ENCODE measurements at regions not wholly inside any gene's neighbourhood (a gene's known extent, or its start where the extent isn't known, plus 50 kb on each side); places are given as distances from the start of the nearest gene placed in this dataset.
A peak's percentile ranks its signal among the peaks of the same experiment; 100 is the strongest.

GRCh38 chr15:77547801-77548588, 84.7 kb downstream of the LINGO1 start:
- ATAC-seq (no peak), DNase-seq (no peak)
- intact Hi-C loops (cut with DNase I, micrococcal nuclease): no loop called here
- H3K27ac Mint-ChIP-seq: no peak overlapping the region
- H3K9me3 Mint-ChIP-seq (ENCODE audit: low read depth): no peaks in the 10 kb centered on the region
- POLR2A ChIA-PET: no interaction called here
- no peaks in the 10 kb centered on the region for H3K27me3 Mint-ChIP-seq
- CTCF ChIA-PET: no interaction called here
- no peaks in the 10 kb centered on the region for H3K4me1 Mint-ChIP-seq
- H3K36me3 Mint-ChIP-seq (ENCODE audit: low read depth): no peaks in the 10 kb centered on the region
- H3K4me3 Mint-ChIP-seq: no peak overlapping the region

- ChIA-PET POLR2A (no interaction called here), CTCF (interaction anchor here (0.7 to 0.8 kb wide), 2 partner anchors 309 to 1994 kb away, joined by 3 to 5 read pairs; no protein-coding TSS in a partner anchor)
- ATAC-seq (no peak), DNase-seq (no peak)
- Mint-ChIP-seq H3K4me3 (no peak overlapping the region), H3K36me3 (ENCODE audit: low read depth) (no peaks in the 10 kb centered on the region), H3K4me1 (peaks cover 4% of the 10 kb centered on the region), H3K9me3 (ENCODE audit: low read depth) (no peaks in the 10 kb centered on the region), H3K27me3 (no peaks in the 10 kb centered on the region), H3K27ac (no peak overlapping the region)
- intact Hi-C loops (cut with DNase I, micrococcal nuclease): no loop called here
Observed at GRCh38 chr15:77546870-77547269, 85.8 kb downstream of the LINGO1 start.

GRCh38 chr15:77546050-77546501, 86.6 kb downstream of the LINGO1 start:
- ATAC-seq (no peak), DNase-seq (no peak)
- H3K27ac Mint-ChIP-seq: no peak overlapping the region
- intact Hi-C loops (cut with DNase I, micrococcal nuclease): no loop called here
- no peaks in the 10 kb centered on the region for H3K27me3 Mint-ChIP-seq
- no peak overlapping the region for H3K4me3 Mint-ChIP-seq
- peaks cover 4% of the 10 kb centered on the region for H3K4me1 Mint-ChIP-seq
- CTCF ChIA-PET: interaction anchor here (5.2 kb wide), 1 partner anchor 427 kb away, joined by 44 read pairs; no protein-coding TSS in a partner anchor
- no peaks in the 10 kb centered on the region for H3K36me3 Mint-ChIP-seq (ENCODE audit: low read depth)
- H3K9me3 Mint-ChIP-seq (ENCODE audit: low read depth): no peaks in the 10 kb centered on the region
- POLR2A ChIA-PET: no interaction called here

GRCh38 chr15:77545058-77545457, 87.7 kb downstream of the LINGO1 start:
- H3K27ac Mint-ChIP-seq: no peak overlapping the region
- H3K36me3 Mint-ChIP-seq (ENCODE audit: low read depth): no peaks in the 10 kb centered on the region
- H3K4me1 Mint-ChIP-seq: peaks cover 4% of the 10 kb centered on the region
- no peaks in the 10 kb centered on the region for H3K9me3 Mint-ChIP-seq (ENCODE audit: low read depth)
- CTCF ChIA-PET: interaction anchor here (0.8 to 5.2 kb wide), 6 partner anchors 9 to 598 kb away, joined by 3 to 44 read pairs (median 4); no protein-coding TSS in a partner anchor
- H3K4me3 Mint-ChIP-seq: no peak overlapping the region
- ATAC-seq (no peak), DNase-seq (no peak)
- POLR2A ChIA-PET: no interaction called here
- intact Hi-C loops (cut with DNase I, micrococcal nuclease): no loop called here
- H3K27me3 Mint-ChIP-seq: no peaks in the 10 kb centered on the region

- Mint-ChIP-seq H3K9me3 (ENCODE audit: low read depth) (no peaks in the 10 kb centered on the region), H3K27ac (no peak overlapping the region), H3K27me3 (no peaks in the 10 kb centered on the region), H3K4me3 (no peak overlapping the region), H3K36me3 (ENCODE audit: low read depth) (no peaks in the 10 kb centered on the region), H3K4me1 (peaks cover 4% of the 10 kb centered on the region)
- intact Hi-C loops (cut with DNase I, micrococcal nuclease): loop anchor here in 1 of 2 experiments (5.0 kb wide), 1 partner anchor 522 kb away; no protein-coding TSS in a partner anchor
- ChIA-PET CTCF (interaction anchor here (0.8 to 5.2 kb wide), 22 partner anchors 14 to 597 kb away, joined by 3 to 44 read pairs (median 6); no protein-coding TSS in a partner anchor), POLR2A (no interaction called here)
- ATAC-seq: no peak
- no peak for DNase-seq
Observed at GRCh38 chr15:77544162-77544561, 88.5 kb downstream of the LINGO1 start.

- POLR2A ChIA-PET: no interaction called here
- peaks cover 4% of the 10 kb centered on the region for H3K4me1 Mint-ChIP-seq
- peak overlapping the region; percentile 66 for H3K27ac Mint-ChIP-seq
Observed at GRCh38 chr15:77543159-77543882, 89.4 kb downstream of the LINGO1 start.

GRCh38 chr15:77542491-77543001, 90.2 kb downstream of the LINGO1 start:
- Mint-ChIP-seq H3K4me3 (peak overlapping the region; percentile 66), H3K4me1 (peaks cover 4% of the 10 kb centered on the region), H3K27me3 (no peaks in the 10 kb centered on the region), H3K36me3 (ENCODE audit: low read depth) (no peaks in the 10 kb centered on the region), H3K27ac (no peak overlapping the region), H3K9me3 (ENCODE audit: low read depth) (no peaks in the 10 kb centered on the region)
- POLR2A ChIA-PET: no interaction called here
- peak; percentile 15 for DNase-seq
- intact Hi-C loops (cut with DNase I, micrococcal nuclease): loop anchor here (1.0 to 5.0 kb wide), 7 partner anchors 356 to 569 kb away; no protein-coding TSS in a partner anchor
- CTCF ChIA-PET: interaction anchor here (0.7 to 5.2 kb wide), 38 partner anchors 10 to 572 kb away, joined by 3 to 44 read pairs (median 4); no protein-coding TSS in a partner anchor
- ATAC-seq: no peak

More at GRCh38 chr15:77543159-77543882, 89.4 kb downstream of the LINGO1 start:
- Mint-ChIP-seq H3K4me3 (peak overlapping the region; percentile 66), H3K9me3 (ENCODE audit: low read depth) (no peaks in the 10 kb centered on the region), H3K27me3 (no peaks in the 10 kb centered on the region), H3K36me3 (ENCODE audit: low read depth) (no peaks in the 10 kb centered on the region)
- intact Hi-C loops (cut with DNase I, micrococcal nuclease): loop anchor here (1.0 to 5.0 kb wide), 7 partner anchors 357 to 570 kb away; no protein-coding TSS in a partner anchor
- CTCF ChIA-PET: interaction anchor here (0.7 to 5.2 kb wide), 50 partner anchors 11 to 575 kb away, joined by 3 to 44 read pairs (median 4); no protein-coding TSS in a partner anchor
- DNase-seq (peak; percentile 89), ATAC-seq (peak; percentile 95)

GRCh38 chr15:77541421-77542181, 91.1 kb downstream of the LINGO1 start:
- ATAC-seq (no peak), DNase-seq (no peak)
- ChIA-PET CTCF (interaction anchor here (0.6 to 5.2 kb wide), 8 partner anchors 13 to 423 kb away, joined by 3 to 44 read pairs (median 4); no protein-coding TSS in a partner anchor), POLR2A (no interaction called here)
- Mint-ChIP-seq H3K4me3 (no peak overlapping the region), H3K36me3 (ENCODE audit: low read depth) (no peaks in the 10 kb centered on the region), H3K4me1 (peaks cover 4% of the 10 kb centered on the region), H3K27me3 (peaks cover 1% of the 10 kb centered on the region), H3K9me3 (ENCODE audit: low read depth) (no peaks in the 10 kb centered on the region), H3K27ac (no peak overlapping the region)
- intact Hi-C loops (cut with DNase I, micrococcal nuclease): loop anchor here (2.0 to 5.0 kb wide), 3 partner anchors 355 to 519 kb away; no protein-coding TSS in a partner anchor

- Mint-ChIP-seq H3K9me3 (ENCODE audit: low read depth) (no peaks in the 10 kb centered on the region), H3K4me3 (no peak overlapping the region), H3K36me3 (ENCODE audit: low read depth) (no peaks in the 10 kb centered on the region), H3K27ac (no peak overlapping the region), H3K4me1 (peaks cover 4% of the 10 kb centered on the region), H3K27me3 (peaks cover 2% of the 10 kb centered on the region)
- DNase-seq: no peak
- no peak for ATAC-seq
- POLR2A ChIA-PET: no interaction called here
- CTCF ChIA-PET: interaction anchor here (0.6 kb wide), 1 partner anchor 42 kb away, joined by 3 read pairs; no protein-coding TSS in a partner anchor
- intact Hi-C loops (cut with DNase I, micrococcal nuclease): loop anchor here in 1 of 2 experiments (5.0 kb wide), 1 partner anchor 518 kb away; no protein-coding TSS in a partner anchor
Observed at GRCh38 chr15:77540312-77541060, 92.2 kb downstream of the LINGO1 start.

- intact Hi-C loops (cut with DNase I, micrococcal nuclease): no loop called here
- ChIA-PET POLR2A (no interaction called here), CTCF (interaction anchor here (0.6 kb wide), 2 partner anchors 477 to 499 kb away, joined by 3 read pairs; no protein-coding TSS in a partner anchor)
- H3K36me3 Mint-ChIP-seq (ENCODE audit: low read depth): no peaks in the 10 kb centered on the region
- peaks cover 4% of the 10 kb centered on the region for H3K4me1 Mint-ChIP-seq
- ATAC-seq: no peak
- no peak overlapping the region for H3K27ac Mint-ChIP-seq
- DNase-seq: no peak
- H3K9me3 Mint-ChIP-seq (ENCODE audit: low read depth): no peaks in the 10 kb centered on the region
- H3K4me3 Mint-ChIP-seq: no peak overlapping the region
- peaks cover 2% of the 10 kb centered on the region for H3K27me3 Mint-ChIP-seq
Observed at GRCh38 chr15:77538793-77539497, 93.8 kb downstream of the LINGO1 start.

Measured in activated CD4-positive, alpha-beta T cell treated with anti-CD3 and anti-CD28 coated beads for 36 hours (primary cell).